HEK293 (cell line): ENCODE measurements at regions not wholly inside any gene's neighbourhood (a gene's known extent, or its start where the extent isn't known, plus 50 kb on each side); places are given as distances from the start of the nearest gene placed in this dataset.

ENCODE experiments used
- CTCF ChIA-PET: fragments of 350-600 bp; formaldehyde crosslinking; extraction: SDS; loops from one replicate; lab custom pipeline; 2021; ENCODE audit warnings: antibody characterized with exemption; lab: Yijun Ruan, JAX
- POLR2A ChIA-PET: fragments of 300-600 bp; formaldehyde crosslinking; extraction: SDS; loops from one replicate; lab custom pipeline; 2020; ENCODE audit warnings: antibody characterized with exemption, inconsistent platforms; lab: Yijun Ruan, JAX
- H3K27ac ChIP-seq: fragments of 200-500 bp; sonication (Bioruptor generic); 2 replicates; pipeline ENCODE4 v1.5.1; 2014; ENCODE audit warnings: low read depth, low read length, control low read depth, inconsistent platforms; ENCODE audit errors: extremely low read depth
- H3K36me3 ChIP-seq, 2 experiments: fragments of 200-500 bp in 1 of 2; sonication (Bioruptor generic) in 1 of 2; 1 replicate in 1 of 2; 2 replicates in 1 of 2; pipeline ENCODE4 v1.5.1; 2014 to 2017; ENCODE audit warnings: inconsistent platforms in 2 of 2, low read length in 2 of 2; ENCODE audit not compliant: control insufficient read depth in 2 of 2, insufficient read depth in 1 of 2
- H3K4me1 ChIP-seq: fragments of 200-500 bp; sonication (Bioruptor generic); 2 replicates; pipeline ENCODE4 v1.5.1; 2014; ENCODE audit warnings: mild to moderate bottlenecking, low read length, inconsistent platforms; ENCODE audit not compliant: control insufficient read depth, insufficient read depth
- H3K4me3 ChIP-seq: 2 replicates; pipeline ENCODE4 v1.5.1; 2011; ENCODE audit warnings: low read depth, mild to moderate bottlenecking, control low read depth, low read length, moderate library complexity
- H3K9me3 ChIP-seq: fragments of 200-500 bp; sonication (Bioruptor generic); 2 replicates; pipeline ENCODE4 v1.5.1; 2014; ENCODE audit warnings: low read depth, low read length, inconsistent platforms; ENCODE audit not compliant: control insufficient read depth, insufficient read depth
- HOXA7 ChIP-seq: sonication (generic); formaldehyde crosslinking; IDR thresholded peaks from 2 replicates; pipeline ENCODE4 v1.8.1; 2022; ENCODE audit warnings: missing genetic modification reagents, borderline replicate concordance
- IKZF3 ChIP-seq: fragments of 450-650 bp; IDR thresholded peaks from 2 replicates; pipeline ENCODE4 v1.5.0; 2018; ENCODE audit warnings: missing biosample characterization, mild to moderate bottlenecking, missing genetic modification characterization, moderate library complexity
- KLF9 ChIP-seq: fragments of 450-650 bp; formaldehyde crosslinking; IDR thresholded peaks from 2 replicates; pipeline ENCODE4 v1.5.1; 2016; ENCODE audit warnings: missing biosample characterization, missing genetic modification characterization, low read depth
- REPIN1 ChIP-seq: fragments of 450-650 bp; formaldehyde crosslinking; IDR thresholded peaks from 2 replicates; pipeline ENCODE4 v1.5.1; 2017; ENCODE audit warnings: missing biosample characterization, missing genetic modification characterization, low read depth
- SETDB1 ChIP-seq: IDR thresholded peaks from one replicate; pipeline ENCODE4 v1.6.1; 2017; ENCODE audit warnings: mild to moderate bottlenecking, low read length, moderate library complexity, mixed read lengths; ENCODE audit not compliant: insufficient read length
- ZBTB17 ChIP-seq: fragments of 450-650 bp; formaldehyde crosslinking; IDR thresholded peaks from 2 replicates; pipeline ENCODE4 v1.5.1; 2016; ENCODE audit warnings: missing biosample characterization, missing genetic modification characterization
- ZBTB48 ChIP-seq: fragments of 450-650 bp; formaldehyde crosslinking; IDR thresholded peaks from 2 replicates; pipeline ENCODE4 v1.5.1; 2016; ENCODE audit warnings: missing biosample characterization, missing genetic modification characterization
- ZFP3 ChIP-seq: fragments of 450-650 bp; formaldehyde crosslinking; IDR thresholded peaks from 2 replicates; pipeline ENCODE4 v1.5.1; 2016; ENCODE audit warnings: low read depth, missing biosample characterization, missing genetic modification characterization
- ZNF132 ChIP-seq: fragments of 450-650 bp; formaldehyde crosslinking; IDR thresholded peaks from 2 replicates; pipeline ENCODE4 v1.5.1; 2017; ENCODE audit warnings: missing biosample characterization, missing genetic modification characterization, borderline replicate concordance
- ZNF133 ChIP-seq: fragments of 450-650 bp; formaldehyde crosslinking; IDR thresholded peaks from 2 replicates; pipeline ENCODE4 v1.5.1; 2016; ENCODE audit warnings: missing biosample characterization, missing genetic modification characterization
- ZNF211 ChIP-seq: fragments of 450-650 bp; formaldehyde crosslinking; IDR thresholded peaks from 2 replicates; pipeline ENCODE4 v1.5.1; 2016; ENCODE audit warnings: low read depth, missing biosample characterization, missing genetic modification characterization
- ZNF266 ChIP-seq: fragments of 450-650 bp; formaldehyde crosslinking; IDR thresholded peaks from 2 replicates; pipeline ENCODE4 v1.5.1; 2016; ENCODE audit warnings: missing biosample characterization, missing genetic modification characterization, low read depth
- ZNF341 ChIP-seq: fragments of 450-650 bp; formaldehyde crosslinking; IDR thresholded peaks from 2 replicates; pipeline ENCODE4; 2016; ENCODE audit warnings: low read depth, missing biosample characterization, missing genetic modification characterization
- ZNF416 ChIP-seq: fragments of 450-650 bp; formaldehyde crosslinking; IDR thresholded peaks from 2 replicates; pipeline ENCODE4 v1.5.1; 2016; ENCODE audit warnings: missing biosample characterization, missing genetic modification characterization
- ZNF426 ChIP-seq: fragments of 450-650 bp; formaldehyde crosslinking; IDR thresholded peaks from 2 replicates; pipeline ENCODE4 v1.5.1; 2017; ENCODE audit warnings: missing biosample characterization, missing genetic modification characterization, mild to moderate bottlenecking, inconsistent platforms, moderate library complexity
- ZNF544 ChIP-seq: fragments of 450-650 bp; formaldehyde crosslinking; IDR thresholded peaks from 2 replicates; pipeline ENCODE4 v1.5.0; 2017; ENCODE audit warnings: missing biosample characterization, missing genetic modification characterization
- ZNF654 ChIP-seq: fragments of 450-650 bp; formaldehyde crosslinking; IDR thresholded peaks from 2 replicates; pipeline ENCODE4 v1.5.1; 2016; ENCODE audit warnings: low read depth, missing biosample characterization, missing genetic modification characterization
- ZNF664 ChIP-seq: fragments of 450-650 bp; formaldehyde crosslinking; IDR thresholded peaks from 2 replicates; pipeline ENCODE4 v1.5.1; 2016; ENCODE audit warnings: missing biosample characterization, missing genetic modification characterization
- ZNF677 ChIP-seq: fragments of 450-650 bp; IDR thresholded peaks from 2 replicates; pipeline ENCODE4 v1.5.0; 2018; ENCODE audit warnings: missing biosample characterization, mild to moderate bottlenecking, missing genetic modification characterization, moderate library complexity
- TF ChIP-seq, protein P1 (sequence below): fragments of 450-650 bp; formaldehyde crosslinking; IDR thresholded peaks from 2 replicates; pipeline ENCODE4 v1.5.0; 2017; ENCODE audit warnings: missing biosample characterization, missing genetic modification characterization, borderline replicate concordance
- TF ChIP-seq, protein P2 (sequence below): fragments of 450-650 bp; formaldehyde crosslinking; conservative IDR thresholded peaks from 2 replicates; pipeline ENCODE4 v1.5.1; 2016; ENCODE audit warnings: low read depth, missing biosample characterization, missing genetic modification characterization
- TF ChIP-seq, protein P3 (sequence below): fragments of 450-650 bp; formaldehyde crosslinking; IDR thresholded peaks from 2 replicates; pipeline ENCODE4 v1.5.1; 2016; ENCODE audit warnings: missing biosample characterization, missing genetic modification characterization

DNA sequence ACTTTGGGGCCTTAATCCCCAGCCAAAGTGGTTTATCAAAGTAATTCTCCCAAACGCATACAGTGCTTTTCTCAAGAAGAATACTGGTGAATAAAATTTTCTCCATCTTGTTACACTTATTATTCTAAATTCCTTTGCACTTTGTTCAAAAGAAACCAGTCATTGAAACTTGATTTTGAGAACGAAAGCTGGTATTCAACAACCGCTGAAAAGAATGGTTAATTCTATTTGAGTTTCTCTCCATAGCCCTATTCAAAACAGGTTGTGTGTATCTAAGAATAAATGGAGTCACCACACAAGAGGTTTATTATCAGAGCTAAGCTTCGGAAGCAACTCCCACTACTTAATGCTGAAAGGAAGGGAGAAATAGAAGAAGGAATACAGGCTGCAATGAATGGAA lies 117.7 kb downstream of the C1D start (continued):
- no peak for TF ChIP-seq ZNF416
- TF ChIP-seq ZNF654 (tag by site-specific recombination), result no peak
- no peak for TF ChIP-seq ZNF426

DNA sequence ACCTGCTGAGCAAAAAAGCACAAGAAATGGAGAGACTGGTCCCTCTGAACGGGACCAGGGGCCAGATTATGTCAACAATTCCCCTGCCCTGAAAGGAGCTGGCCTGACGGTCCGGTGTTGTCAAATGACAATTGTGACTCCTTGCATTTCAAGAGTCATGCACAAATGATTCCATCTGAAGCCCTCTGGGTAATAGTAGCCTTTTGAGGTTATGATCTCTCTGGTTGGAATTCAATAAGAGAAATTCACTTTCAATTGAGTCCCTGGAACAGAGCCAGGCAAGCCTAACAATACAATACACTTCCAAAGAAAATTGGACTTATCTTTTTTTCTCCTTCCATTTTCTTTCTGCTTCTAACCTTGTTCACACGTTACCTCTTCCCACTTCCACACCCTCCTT lies 116.9 kb downstream of the C1D start:
- Histone ChIP-seq H3K27ac (no peak overlapping the region), H3K9me3 (no peaks in the 10 kb centered on the region)
- TF ChIP-seq, protein P1, sequence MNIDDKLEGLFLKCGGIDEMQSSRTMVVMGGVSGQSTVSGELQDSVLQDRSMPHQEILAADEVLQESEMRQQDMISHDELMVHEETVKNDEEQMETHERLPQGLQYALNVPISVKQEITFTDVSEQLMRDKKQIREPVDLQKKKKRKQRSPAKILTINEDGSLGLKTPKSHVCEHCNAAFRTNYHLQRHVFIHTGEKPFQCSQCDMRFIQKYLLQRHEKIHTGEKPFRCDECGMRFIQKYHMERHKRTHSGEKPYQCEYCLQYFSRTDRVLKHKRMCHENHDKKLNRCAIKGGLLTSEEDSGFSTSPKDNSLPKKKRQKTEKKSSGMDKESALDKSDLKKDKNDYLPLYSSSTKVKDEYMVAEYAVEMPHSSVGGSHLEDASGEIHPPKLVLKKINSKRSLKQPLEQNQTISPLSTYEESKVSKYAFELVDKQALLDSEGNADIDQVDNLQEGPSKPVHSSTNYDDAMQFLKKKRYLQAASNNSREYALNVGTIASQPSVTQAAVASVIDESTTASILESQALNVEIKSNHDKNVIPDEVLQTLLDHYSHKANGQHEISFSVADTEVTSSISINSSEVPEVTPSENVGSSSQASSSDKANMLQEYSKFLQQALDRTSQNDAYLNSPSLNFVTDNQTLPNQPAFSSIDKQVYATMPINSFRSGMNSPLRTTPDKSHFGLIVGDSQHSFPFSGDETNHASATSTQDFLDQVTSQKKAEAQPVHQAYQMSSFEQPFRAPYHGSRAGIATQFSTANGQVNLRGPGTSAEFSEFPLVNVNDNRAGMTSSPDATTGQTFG (tag by site-specific recombination), result no peak
- TF ChIP-seq IKZF3 (tag by site-specific recombination) (no peak), KLF9 (tag by site-specific recombination) (no peak), ZFP3 (tag by site-specific recombination) (no peak), ZNF544 (tag by site-specific recombination) (no peak), ZNF664 (tag by site-specific recombination) (no peak)
- TF ChIP-seq, all 188 proteins: peak for 0
- no peaks in the 10 kb centered on the region for H3K36me3 ChIP-seq
- H3K4me3 ChIP-seq, result no peak overlapping the region
- POLR2A ChIA-PET, result no interaction called here
- CTCF ChIA-PET, result interaction anchor here (0.6 kb wide), 1 partner anchor 99 kb away, joined by 6 read pairs; no protein-coding TSS in a partner anchor
- peaks cover under 1% of the 10 kb centered on the region; the same call in 1 of the 2 replicates for H3K4me1 ChIP-seq

DNA sequence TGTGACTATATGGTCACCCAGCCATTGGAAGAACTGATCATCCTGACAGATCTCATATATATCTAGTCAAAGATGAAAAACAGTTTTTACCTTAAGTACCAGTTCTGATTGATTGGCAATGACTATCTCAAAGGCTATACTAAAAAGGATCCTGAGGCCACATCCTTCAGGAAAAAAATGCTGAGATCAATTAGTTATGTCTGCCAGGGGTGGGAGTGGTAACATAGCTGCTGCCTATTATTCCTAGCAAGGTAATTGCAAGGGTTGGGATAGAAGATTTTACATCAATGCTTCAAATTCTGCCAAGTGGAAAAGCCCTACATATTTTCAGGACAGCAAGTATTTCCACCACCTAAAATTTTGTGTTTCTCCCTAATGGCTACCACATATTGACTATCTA lies 114.7 kb downstream of the C1D start:
- peaks cover 2% of the 10 kb centered on the region; the same call in 1 of the 2 replicates for H3K4me1 ChIP-seq
- no peak overlapping the region for H3K27ac ChIP-seq
- ChIA-PET POLR2A (no interaction called here), CTCF (no interaction called here)
- no peaks in the 10 kb centered on the region for H3K9me3 ChIP-seq
- no peak overlapping the region for H3K4me3 ChIP-seq
- no peaks in the 10 kb centered on the region for H3K36me3 ChIP-seq
- TF ChIP-seq HOXA7 (CRISPR knock-in tag) (no peak), ZBTB17 (tag by site-specific recombination) (peak; percentile 42)
- TF ChIP-seq, all 188 proteins: peak for 1

DNA sequence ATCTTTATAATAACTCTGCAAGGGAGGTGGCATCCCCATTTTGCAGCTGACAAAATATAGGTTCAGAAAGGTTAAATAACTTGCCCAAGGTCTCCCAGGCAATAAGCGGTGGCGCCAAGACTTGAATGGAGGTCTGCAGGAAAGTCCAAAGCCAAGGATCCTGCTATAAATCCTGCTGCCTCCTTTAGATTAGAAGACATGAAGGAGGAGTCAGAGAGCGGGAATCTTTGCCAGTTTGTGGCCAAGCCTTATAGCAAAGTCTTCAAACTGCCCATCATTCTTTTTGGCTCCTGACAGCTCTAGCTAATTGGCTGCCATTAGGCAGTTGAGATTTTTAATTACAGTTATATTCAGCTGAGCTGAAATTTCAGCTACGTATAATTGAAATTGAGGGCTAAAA lies 114.3 kb downstream of the C1D start:
- ChIA-PET POLR2A (no interaction called here), CTCF (interaction anchor here (0.6 kb wide), 1 partner anchor 179 kb away, joined by 3 read pairs; no protein-coding TSS in a partner anchor)
- Histone ChIP-seq H3K36me3 (no peaks in the 10 kb centered on the region), H3K4me3 (no peak overlapping the region), H3K27ac (no peak overlapping the region), H3K9me3 (no peaks in the 10 kb centered on the region), H3K4me1 (peaks cover 2% of the 10 kb centered on the region; the same call in 1 of the 2 replicates)
- TF ChIP-seq, protein P2, sequence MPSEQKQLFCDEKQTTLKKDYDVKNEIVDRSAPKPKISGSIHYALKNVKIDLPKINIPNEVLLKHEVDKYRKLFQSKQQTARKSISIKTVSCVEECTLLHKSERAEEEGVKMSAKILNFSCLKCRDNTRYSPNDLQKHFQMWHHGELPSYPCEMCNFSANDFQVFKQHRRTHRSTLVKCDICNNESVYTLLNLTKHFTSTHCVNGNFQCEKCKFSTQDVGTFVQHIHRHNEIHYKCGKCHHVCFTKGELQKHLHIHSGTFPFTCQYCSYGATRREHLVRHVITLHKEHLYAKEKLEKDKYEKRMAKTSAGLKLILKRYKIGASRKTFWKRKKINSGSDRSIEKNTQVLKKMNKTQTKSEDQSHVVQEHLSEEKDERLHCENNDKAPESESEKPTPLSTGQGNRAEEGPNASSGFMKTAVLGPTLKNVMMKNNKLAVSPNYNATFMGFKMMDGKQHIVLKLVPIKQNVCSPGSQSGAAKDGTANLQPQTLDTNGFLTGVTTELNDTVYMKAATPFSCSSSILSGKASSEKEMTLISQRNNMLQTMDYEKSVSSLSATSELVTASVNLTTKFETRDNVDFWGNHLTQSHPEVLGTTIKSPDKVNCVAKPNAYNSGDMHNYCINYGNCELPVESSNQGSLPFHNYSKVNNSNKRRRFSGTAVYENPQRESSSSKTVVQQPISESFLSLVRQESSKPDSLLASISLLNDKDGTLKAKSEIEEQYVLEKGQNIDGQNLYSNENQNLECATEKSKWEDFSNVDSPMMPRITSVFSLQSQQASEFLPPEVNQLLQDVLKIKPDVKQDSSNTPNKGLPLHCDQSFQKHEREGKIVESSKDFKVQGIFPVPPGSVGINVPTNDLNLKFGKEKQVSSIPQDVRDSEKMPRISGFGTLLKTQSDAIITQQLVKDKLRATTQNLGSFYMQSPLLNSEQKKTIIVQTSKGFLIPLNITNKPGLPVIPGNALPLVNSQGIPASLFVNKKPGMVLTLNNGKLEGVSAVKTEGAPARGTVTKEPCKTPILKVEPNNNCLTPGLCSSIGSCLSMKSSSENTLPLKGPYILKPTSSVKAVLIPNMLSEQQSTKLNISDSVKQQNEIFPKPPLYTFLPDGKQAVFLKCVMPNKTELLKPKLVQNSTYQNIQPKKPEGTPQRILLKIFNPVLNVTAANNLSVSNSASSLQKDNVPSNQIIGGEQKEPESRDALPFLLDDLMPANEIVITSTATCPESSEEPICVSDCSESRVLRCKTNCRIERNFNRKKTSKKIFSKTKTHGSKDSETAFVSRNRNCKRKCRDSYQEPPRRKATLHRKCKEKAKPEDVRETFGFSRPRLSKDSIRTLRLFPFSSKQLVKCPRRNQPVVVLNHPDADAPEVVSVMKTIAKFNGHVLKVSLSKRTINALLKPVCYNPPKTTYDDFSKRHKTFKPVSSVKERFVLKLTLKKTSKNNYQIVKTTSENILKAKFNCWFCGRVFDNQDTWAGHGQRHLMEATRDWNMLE (tag by site-specific recombination), result no peak
- TF ChIP-seq, protein P3, sequence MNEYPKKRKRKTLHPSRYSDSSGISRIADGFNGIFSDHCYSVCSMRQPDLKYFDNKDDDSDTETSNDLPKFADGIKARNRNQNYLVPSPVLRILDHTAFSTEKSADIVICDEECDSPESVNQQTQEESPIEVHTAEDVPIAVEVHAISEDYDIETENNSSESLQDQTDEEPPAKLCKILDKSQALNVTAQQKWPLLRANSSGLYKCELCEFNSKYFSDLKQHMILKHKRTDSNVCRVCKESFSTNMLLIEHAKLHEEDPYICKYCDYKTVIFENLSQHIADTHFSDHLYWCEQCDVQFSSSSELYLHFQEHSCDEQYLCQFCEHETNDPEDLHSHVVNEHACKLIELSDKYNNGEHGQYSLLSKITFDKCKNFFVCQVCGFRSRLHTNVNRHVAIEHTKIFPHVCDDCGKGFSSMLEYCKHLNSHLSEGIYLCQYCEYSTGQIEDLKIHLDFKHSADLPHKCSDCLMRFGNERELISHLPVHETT (tag by site-specific recombination), result no peak
- TF ChIP-seq ZBTB48 (tag by site-specific recombination) (no peak), ZNF544 (tag by site-specific recombination) (no peak), ZNF211 (tag by site-specific recombination) (no peak), ZNF677 (tag by site-specific recombination) (no peak), REPIN1 (tag by site-specific recombination) (no peak), SETDB1 (no peak), ZNF133 (tag by site-specific recombination) (no peak), ZNF132 (tag by site-specific recombination) (no peak), ZNF341 (tag by site-specific recombination) (no peak), ZNF266 (tag by site-specific recombination) (no peak)
